GM21786 (cell line): ENCODE measurements at regions not wholly inside any gene's neighbourhood (a gene's known extent, or its start where the extent isn't known, plus 50 kb on each side); places are given as distances from the start of the nearest gene placed in this dataset.

ENCODE experiments used
- ATAC-seq: cut with Tn5 transposase; IDR thresholded peaks from one replicate; pipeline ENCODE4 v1.9.1; 2021; ENCODE audit not compliant: unreplicated experiment

DNA sequence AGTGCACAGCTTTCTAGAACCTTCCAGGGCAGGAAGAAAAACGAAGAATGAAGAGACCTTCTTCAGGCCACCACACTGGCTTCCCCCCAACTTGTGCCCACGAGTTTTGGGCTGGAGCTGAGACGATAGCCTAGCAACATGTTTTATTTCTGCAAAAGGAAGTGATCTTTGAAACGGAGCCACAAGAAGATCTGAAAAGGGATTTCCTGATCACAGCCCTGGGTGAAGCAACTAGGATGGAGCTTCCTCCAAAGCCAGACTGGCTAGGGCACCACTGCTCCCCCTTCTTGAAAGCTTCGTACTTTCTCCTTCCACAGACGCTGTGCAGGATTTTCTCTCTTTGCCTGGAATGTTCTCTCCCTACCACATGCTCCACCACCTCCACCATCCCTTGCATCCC, 418.3 kb downstream of the MED13L start:
- ATAC-seq = no peak

DNA sequence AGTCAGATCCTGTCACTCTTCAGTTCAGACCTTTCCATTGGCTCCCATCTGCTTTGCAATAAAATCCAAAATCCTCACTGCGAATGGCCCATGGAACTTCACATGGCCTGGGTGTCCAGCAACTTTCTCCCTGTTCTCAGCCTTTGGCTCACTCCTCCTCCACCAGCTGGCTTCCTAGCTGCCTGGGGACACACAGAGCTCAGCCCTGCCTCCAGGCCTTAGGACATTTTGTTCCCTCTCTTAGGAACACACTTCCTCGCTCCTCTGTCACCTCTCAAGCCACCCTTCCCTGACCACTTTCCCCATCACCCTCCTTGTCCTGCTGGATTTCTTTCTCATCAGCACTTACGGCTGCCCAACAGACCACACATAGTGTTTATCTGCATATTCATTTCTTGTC, 419.6 kb downstream of the MED13L start:
- no peak for ATAC-seq

DNA sequence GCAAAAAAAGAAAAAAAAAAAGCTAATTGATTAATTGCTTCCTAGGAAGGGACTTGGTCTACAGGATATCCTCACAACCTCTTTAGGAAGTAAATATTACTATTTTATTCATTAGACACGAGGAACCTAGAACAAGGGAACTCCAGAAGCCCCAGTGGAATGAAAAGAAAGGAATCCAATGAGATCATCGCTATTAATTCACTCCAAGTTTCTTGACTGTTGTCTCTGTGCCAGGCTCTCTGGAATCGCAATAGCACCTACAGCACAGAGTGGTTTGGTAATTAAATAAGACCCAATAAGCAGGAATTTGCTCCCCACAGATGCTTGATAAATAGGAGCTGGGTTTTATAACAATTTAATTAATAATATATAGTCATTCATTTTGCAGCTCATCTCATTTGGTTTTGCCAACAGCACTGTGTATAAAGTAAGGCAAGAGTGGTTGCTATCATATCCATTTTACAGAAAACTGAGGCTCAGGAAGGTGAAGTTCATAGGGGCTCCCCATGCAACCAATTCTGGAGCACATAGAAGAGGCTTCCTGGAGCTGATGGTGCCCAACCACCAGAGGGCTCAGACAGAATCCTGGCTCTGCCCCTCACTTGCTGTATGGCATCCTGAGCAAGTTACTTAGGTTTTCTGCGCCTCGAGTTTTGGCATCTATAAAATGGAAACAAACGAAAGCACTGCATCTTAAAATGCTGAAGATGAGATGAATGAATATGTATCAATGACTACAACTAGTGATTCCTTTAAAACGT, 420.2 kb downstream of the MED13L start:
- ATAC-seq = no peak

DNA sequence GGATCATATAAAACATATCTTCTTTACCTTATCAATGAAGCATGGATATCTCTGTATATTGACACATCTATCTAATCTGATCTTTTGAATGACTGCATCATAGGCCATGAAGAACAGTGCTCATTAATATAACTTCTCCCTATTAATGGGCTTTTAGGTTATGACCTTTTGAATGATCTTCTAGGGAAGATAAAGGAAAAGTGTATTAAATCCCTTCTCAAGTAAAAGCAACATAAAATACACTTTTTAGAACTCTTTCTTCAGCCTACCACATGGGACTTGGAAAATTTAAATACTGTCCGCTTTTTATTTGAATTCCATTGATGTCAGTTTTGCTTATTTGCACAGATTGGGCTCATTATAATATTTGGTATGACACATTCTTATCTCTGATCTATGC, 425.4 kb downstream of the MED13L start:
- no peak for ATAC-seq

DNA sequence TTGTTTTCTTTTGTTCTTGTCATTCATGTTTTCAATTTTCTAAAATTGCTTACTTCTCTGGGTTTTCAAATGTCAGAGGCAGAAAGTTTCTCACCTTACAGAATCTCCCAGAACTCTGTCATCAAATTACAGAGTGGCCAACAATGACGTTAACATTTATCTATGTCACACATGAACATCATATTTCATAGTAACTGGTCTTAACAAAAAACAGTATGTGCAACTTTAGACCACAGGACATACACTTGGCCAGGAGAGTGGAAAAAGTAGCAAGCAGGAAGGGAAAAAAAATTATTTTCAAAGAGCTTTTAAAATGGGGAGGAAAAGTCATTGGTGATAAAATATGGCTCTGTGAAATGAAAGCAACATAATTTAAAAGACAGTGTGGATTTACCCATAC, 426.5 kb downstream of the MED13L start:
- no peak for ATAC-seq

DNA sequence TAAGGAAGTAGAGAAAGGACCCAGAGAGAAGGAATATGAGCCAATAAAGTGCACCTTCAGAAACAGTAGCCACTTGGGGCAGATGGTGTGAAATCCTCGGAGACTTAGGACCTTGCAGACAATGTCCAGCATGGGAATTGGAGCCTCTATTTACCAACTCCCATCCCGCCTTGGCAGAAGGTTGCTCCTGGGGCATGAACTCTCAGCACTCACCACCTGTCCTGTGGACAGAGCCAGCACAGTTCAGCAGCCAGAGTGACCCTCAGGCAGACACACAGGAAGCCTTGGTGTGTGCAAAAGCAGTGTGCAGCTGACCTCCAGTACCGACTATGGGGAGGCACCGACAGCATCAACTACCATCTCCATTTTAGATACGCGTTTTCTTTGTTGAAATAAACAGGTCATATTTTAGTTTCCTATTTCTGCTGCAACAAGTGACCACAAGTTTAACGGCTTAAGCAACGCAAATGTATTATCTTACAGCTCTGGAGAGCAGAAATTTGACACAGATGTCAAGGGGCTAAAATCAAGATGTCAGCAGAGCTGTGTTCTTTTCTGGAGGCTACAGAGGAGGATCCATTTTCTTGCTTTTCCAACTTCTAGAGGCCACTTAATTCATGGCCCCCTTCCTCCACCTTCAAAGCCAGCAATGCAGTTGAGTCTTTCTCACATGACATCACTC, 428.1 kb downstream of the MED13L start:
- no peak for ATAC-seq

DNA sequence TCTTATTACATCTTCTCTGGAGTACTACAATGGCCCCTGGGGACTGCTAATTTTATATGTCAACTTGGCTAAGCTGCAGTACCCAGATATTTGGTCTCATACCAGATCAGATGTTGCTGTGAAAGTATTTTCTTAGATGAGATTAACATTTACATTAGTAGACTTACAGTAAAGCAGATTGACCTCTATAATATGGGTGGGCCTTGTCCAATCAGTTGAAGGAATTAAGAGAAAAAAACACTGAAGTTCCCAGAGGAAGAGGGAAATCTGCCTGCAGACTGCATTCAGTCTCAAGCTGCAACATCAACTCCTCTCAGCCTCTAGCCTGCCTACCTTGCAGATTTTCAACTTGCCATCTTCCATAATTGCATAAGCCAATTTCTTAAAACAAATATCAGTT, 430.1 kb downstream of the MED13L start:
- no peak for ATAC-seq

DNA sequence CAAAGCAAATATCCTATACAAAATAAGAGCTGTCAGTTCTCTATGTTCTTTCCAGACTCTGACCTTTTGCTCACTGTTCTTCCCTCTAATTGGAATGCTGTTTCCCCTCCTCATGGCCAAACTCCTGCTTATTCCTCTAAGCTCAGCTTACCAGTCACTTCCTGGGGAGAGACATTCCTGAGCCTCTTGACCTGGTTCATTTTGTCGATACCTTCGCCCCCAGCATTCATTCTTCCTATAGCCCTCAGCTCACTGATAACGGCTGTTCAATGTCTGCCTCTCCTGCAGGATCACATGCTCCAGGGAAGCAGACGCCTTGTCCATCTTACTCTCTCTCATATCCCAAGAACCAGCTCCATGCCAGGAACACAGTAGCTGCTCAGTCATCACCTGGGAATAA, 431.0 kb downstream of the MED13L start:
- ATAC-seq = no peak

DNA sequence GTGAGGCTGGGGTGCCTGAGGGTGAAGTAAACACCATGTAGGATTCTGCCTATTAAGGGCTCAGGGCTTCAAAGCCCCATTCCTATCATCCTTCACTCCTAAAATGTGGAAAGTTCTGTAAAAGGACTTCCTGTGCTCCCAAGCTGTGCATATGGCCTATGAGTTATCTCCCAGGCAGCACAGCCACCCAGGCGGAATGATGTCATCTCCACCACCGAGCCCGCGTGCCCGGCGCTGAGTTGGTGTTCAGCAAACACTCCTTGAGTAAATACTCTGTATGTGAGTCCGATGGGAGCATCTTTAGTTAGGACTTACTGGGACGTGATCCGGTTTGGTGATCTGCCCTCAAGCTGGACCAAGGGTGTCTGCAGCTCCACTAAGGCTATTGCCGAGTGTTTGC, 437.3 kb downstream of the MED13L start:
- no peak for ATAC-seq

DNA sequence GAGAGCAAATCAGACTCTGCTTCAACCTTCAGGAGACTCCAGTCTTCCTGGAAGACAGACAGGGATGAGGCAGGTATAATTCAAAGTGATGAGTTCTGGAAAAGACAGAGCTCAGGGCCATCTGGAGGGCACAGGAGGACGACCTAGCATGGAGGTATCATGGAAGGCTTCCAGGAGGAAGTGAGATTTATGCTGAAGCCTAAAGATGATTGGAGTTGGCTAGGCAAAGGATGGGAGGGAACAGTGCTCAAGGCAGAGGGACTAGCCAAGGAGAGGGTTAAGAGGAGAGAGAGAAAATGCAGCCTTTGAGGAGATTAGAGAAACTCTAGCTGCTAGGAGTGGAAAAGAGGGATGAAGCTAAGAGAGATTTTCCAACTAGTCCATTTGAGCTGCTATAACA, 438.5 kb downstream of the MED13L start:
- no peak for ATAC-seq

DNA sequence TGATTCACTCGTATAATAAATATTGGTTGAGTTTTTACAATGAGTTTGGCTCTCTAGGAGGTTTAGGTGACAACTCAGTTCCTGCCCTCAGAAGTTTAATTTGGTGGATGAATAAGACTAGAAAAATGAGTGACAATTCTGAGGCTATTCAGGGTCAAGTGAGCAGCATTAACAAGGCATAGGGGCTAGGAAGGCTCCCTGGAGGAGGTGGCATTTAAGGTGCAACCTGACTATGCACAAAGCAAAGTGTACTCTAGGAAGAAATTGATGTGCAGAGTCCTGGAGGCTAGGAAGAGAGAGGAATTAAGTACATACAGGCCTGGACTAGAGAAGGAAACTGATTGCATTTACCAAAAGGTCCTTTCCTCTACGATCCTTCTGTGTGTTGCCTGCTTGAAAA, 440.3 kb downstream of the MED13L start:
- ATAC-seq = no peak

DNA sequence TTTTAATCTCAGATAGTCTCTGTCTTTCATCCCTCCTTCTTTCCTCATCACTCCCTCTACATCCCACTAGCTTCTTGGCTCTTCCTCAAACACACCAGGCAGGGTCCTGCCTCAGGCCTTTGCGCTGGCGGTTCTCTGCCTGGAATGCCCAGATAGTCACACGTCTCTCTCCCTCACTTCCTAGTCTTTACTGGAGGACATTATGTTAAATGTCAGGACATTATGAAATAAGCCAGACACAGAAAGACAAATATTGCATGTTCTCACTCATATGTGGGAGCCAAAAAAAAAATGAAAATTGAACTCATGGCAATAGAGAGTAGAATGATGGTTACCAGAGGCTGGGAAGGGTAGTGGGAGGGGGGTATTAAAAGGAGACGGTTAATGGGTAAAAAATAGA, 442.0 kb downstream of the MED13L start:
- ATAC-seq = no peak

DNA sequence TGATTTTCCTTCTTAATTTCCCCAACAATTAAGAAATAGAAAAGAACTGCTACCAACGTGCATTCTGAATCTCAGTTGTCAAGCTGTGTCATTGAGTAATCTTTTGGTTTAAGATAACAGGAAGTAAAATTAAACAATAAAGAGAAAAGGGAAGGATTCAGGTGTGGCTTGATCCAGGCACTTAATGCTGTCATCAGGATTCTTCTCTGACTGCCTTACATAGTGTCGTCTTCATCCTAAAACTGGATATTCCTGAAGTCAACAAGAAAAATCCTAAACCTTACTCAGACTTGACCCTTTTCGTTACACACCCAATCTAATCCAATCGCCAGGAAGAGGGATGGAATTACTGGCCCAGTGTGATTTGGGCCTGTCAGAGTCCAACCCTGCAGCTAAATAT, 443.8 kb downstream of the MED13L start:
- no peak for ATAC-seq

DNA sequence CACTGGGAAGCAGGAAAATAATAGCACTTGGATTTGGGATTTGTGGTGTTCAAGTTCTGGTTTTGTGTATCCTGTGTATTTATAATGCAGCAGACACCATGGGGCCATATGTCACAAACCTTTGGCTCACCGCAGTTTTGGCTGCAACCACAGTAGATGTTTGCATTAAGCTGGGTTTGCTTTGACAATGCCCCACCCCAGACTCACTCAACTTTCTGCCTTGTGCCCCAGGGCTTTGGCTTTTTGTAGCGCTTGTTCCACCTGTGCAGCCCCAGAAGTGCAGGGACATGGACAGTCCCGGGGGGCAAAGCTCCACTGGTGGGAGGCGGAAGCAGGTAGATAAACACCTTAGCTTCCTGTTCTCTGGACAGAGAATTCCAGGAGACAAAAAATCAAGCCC, 446.9 kb downstream of the MED13L start:
- ATAC-seq = no peak

DNA sequence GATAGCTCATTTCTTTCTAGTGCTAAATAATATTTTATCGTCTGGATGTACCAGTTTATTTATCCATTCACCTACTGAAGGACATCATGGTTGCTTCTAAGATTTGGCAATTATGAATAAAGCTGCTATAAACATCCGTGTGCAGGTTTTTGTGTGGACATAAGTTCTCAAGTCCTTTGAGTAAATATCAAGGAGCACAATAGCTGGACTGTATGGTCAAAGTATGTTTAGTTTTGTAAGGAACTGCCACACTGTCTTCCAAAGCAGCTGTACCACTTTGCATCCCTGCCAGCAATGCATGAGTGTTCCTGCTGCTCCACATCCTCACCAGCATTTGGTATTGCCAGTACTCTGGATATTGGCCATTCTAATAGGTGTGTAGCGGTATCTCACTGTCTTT, 447.4 kb downstream of the MED13L start:
- ATAC-seq = no peak

DNA sequence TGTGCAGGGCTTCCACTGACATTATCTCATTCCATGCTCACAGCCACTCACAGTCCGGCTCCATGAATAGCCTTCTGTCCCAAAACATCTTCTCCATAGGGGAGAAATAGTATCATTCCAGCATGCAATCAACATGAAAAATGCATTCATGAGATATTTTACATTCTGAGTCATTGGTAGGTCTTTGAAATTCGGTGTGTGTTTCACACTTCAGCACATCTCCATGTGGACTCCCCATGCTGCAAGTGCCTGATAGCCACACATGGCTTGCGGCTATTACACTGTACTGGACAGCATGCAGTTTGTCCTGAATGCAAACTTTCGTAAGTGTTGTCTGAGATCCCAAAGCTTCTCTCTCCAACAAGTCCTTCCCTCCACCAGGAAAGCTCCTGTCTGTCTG, 449.3 kb downstream of the MED13L start:
- ATAC-seq = no peak

DNA sequence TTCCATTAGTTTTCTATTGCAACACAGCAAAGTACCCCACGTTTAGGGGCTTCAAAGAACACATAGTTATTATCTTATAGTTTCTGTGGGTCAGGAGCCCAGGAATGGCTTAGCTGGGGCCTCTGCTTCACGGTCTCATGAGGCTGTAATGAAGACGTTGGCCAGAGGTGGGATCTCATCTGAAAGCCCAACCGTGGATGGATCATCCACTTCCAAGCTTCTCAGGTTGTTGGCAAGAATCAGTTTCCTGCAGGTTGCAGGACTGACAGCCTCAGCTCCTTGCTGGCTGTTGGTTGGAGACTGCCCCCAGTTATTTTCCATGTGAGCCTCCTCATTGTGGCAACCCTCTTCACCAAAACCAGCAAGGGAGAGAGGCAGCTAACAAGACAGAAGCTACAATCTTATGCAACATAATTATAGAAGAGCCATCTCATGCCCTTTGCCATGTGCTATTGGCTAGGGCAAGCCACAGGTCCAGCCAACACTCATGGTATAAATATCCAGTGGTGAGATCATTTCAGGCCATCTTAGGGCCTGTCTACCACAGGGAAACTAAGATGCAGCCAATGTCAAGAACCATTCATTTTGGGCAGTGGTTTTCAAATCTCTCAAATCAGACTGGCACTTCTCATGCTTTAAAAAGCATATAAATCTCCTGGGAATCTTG, 452.4 kb downstream of the MED13L start:
- ATAC-seq = no peak

DNA sequence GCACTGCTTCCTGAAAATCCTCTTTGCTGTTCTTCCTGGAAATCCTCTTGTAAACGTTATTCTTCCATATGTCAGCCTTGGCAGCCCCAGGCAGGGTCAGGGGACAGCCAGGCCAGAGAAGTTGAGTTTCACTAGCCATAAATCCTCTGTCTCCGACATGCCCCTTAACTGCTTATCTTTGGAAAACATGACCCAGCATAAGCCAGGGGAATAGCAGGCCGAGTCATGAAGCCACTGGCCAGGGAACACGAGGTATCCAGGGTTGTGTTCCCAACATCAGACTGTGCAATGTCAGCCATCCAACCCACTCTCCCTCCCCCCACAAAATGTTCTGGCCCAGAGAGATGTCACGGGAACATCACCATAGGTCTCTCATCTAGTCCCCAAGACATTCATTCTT, 453.9 kb downstream of the MED13L start:
- no peak for ATAC-seq

DNA sequence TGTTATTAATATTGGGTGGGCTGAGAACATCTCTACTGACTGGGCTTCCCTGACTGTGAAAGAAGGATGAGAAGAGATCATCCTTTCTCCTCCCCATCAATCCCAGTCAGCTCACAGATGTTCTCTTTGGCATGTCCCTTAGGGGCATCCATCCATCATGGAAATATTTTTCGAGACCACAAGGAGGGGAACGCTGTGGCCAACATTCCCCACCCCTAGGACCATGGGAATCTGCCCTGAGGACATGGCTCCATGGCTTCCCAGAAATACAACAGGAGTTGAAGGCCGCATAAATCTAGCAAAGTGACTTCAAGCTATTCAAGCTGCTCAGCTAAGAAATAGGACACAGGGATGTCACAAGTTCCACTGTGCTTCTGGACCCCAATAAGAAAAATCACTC, 456.8 kb downstream of the MED13L start:
- no peak for ATAC-seq

DNA sequence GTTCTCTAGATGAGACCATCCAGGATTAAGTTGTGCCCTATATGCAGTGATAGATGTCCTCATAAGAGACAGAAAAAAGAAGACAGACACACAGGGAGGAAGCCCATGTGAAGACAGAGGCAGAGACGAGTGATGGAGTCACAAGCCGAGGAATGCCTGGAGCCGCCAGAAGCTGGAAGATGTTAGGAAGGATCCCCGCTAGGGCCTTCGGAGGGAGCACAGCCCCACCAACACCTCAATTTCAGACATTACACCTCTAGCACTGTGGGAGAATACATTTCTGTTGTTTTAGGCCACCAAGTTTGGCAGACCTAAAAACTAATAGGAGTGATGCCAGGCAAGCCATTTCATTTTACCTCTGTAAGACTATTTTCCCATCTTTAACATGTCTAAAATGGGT, 458.5 kb downstream of the MED13L start:
- no peak for ATAC-seq

DNA sequence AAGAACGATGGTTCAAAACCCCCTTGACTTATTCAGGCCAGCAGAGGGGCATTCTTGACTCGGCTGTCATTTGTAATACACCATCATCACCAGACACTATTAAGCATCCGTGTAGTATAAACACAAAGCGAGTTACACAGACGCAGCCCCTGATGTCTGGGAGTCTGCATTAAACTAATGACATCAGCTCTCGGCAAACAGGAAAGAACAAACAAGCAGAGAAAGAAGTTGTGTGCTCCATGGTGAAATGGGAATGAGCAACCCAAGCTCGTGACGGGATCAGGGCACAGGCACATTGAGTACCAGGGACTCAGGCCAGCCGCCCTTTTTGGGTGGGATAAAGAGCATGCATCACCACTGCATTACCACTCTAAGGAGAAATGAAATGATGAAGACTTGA, 460.1 kb downstream of the MED13L start:
- ATAC-seq = no peak

DNA sequence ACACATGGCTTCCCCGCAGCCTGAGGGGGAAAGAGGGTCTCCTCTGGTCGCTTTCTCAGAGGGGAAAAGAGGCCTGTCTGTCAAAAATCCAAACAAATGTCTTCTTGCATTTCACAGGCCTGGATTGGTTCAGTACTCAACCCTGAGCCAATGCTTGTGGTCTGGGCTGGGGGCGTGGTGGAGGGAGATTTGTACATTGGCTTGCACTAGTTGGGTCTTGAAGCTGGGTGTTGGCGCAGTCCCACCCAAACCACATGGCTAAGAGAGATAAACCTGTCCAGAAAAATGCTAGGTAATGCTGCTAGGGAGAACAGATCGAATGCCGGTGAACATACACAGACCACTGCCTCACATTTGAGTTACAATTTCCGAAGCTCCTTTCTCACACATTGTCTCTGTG, 461.6 kb downstream of the MED13L start:
- ATAC-seq = no peak
